ENCODE measurements at regions not wholly inside any gene's neighbourhood (a gene's known extent, or its start where the extent isn't known, plus 50 kb on each side); places are given as distances from the start of the nearest gene placed in this dataset.
"Not testable (repeated sequence)": the region's sequence is repeated elsewhere in the genome, so short reads cannot be mapped to it uniquely, and the experiment has no call there.

GRCh38 chr15:39261397-39262183 lies 319.3 kb upstream of the THBS1 start:
- TF ChIP-seq ZNF274 (IDR thresholded peaks at IDR 0.05; ENCODE audit: low read depth, low read length); SUZ12 (IDR thresholded peaks at IDR 0.05; ENCODE audit: extremely low read depth, insufficient read depth, insufficient read length): not testable (repeated sequence)
